ENCODE measurements at regions not wholly inside any gene's neighbourhood (a gene's known extent, or its start where the extent isn't known, plus 50 kb on each side); places are given as distances from the start of the nearest gene placed in this dataset.

- ATAC-seq (ENCODE audit: insufficient read depth, low read depth) (no peak), DNase-seq (no peak)
- Histone ChIP-seq H3K9me3 (ENCODE audit: insufficient read depth, low read length, severe bottlenecking) (no peaks in the 10 kb centered on the region), H3K79me2 (ENCODE audit: insufficient read depth, low read length) (no peaks in the 10 kb centered on the region), H2AFZ (ENCODE audit: low read depth, low read length) (no peak overlapping the region), H3K4me2 (ENCODE audit: insufficient read depth, low read length) (no peak overlapping the region), H4K20me1 (ENCODE audit: insufficient read depth, low read length) (no peaks in the 10 kb centered on the region), H3K27ac (ENCODE audit: low read length) (no peak overlapping the region), H3K27me3 (ENCODE audit: insufficient read depth, low read length, poor library complexity) (no peaks in the 10 kb centered on the region), H3K9ac (ENCODE audit: low read depth, low read length) (no peak overlapping the region), H3K4me3 (ENCODE audit: low read depth in 1 of 2, low read length in 2 of 2) (no peak overlapping the region), H3K36me3 (ENCODE audit: insufficient read depth, low read length) (no peaks in the 10 kb centered on the region), H3K4me1 (ENCODE audit: insufficient read depth, low read length) (no peaks in the 10 kb centered on the region)
- TF ChIP-seq, protein P1, sequence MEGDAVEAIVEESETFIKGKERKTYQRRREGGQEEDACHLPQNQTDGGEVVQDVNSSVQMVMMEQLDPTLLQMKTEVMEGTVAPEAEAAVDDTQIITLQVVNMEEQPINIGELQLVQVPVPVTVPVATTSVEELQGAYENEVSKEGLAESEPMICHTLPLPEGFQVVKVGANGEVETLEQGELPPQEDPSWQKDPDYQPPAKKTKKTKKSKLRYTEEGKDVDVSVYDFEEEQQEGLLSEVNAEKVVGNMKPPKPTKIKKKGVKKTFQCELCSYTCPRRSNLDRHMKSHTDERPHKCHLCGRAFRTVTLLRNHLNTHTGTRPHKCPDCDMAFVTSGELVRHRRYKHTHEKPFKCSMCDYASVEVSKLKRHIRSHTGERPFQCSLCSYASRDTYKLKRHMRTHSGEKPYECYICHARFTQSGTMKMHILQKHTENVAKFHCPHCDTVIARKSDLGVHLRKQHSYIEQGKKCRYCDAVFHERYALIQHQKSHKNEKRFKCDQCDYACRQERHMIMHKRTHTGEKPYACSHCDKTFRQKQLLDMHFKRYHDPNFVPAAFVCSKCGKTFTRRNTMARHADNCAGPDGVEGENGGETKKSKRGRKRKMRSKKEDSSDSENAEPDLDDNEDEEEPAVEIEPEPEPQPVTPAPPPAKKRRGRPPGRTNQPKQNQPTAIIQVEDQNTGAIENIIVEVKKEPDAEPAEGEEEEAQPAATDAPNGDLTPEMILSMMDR (IDR thresholded peaks at IDR 0.05; ENCODE audit: borderline replicate concordance, extremely low read depth, low read length, poor library complexity, severe bottlenecking) = no peak
- TF ChIP-seq EZH2 (IDR thresholded peaks at IDR 0.05; ENCODE audit: borderline replicate concordance, low read depth, low read length, severe bottlenecking) = no peak
Measured at GRCh38 chrX:120768254-120768653, 107.4 kb downstream of the CT47B1 start.

DNA sequence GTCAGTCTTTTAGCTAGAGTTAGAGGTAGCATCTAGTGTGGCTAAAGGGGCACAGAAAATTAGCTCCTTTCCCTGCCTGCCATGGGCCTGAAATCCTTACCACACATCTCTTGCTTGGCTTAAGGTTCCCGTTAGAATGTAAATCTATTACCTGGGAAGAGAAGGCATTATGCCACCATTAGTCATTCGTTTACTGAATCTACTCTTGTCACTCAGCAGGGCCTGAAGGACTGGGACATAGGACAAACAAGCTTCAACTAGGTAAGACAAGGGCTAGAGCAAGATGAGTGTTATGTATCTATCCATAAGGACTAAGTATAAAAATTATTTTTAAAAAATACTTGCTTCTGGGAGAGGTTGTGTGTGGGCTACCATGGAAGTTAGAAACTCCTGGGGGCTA, 112.4 kb downstream of the CT47B1 start:
- Histone ChIP-seq H3K36me3 (ENCODE audit: insufficient read depth, low read length) (no peaks in the 10 kb centered on the region), H3K79me2 (ENCODE audit: insufficient read depth, low read length) (no peaks in the 10 kb centered on the region), H3K4me1 (ENCODE audit: insufficient read depth, low read length) (no peaks in the 10 kb centered on the region), H3K27me3 (ENCODE audit: insufficient read depth, low read length, poor library complexity) (no peaks in the 10 kb centered on the region), H3K9ac (ENCODE audit: low read depth, low read length) (no peak overlapping the region), H2AFZ (ENCODE audit: low read depth, low read length) (no peak overlapping the region), H3K4me3 (ENCODE audit: low read depth in 1 of 2, low read length in 2 of 2) (no peak overlapping the region), H3K4me2 (ENCODE audit: insufficient read depth, low read length) (no peak overlapping the region), H4K20me1 (ENCODE audit: insufficient read depth, low read length) (no peaks in the 10 kb centered on the region), H3K27ac (ENCODE audit: low read length) (no peak overlapping the region), H3K9me3 (ENCODE audit: insufficient read depth, low read length, severe bottlenecking) (no peaks in the 10 kb centered on the region)
- no peak for ATAC-seq (ENCODE audit: insufficient read depth, low read depth)
- TF ChIP-seq EZH2 (IDR thresholded peaks at IDR 0.05; ENCODE audit: borderline replicate concordance, low read depth, low read length, severe bottlenecking) = no peak
- TF ChIP-seq, protein P1 (IDR thresholded peaks at IDR 0.05; ENCODE audit: borderline replicate concordance, extremely low read depth, low read length, poor library complexity, severe bottlenecking) = no peak
- no peak for DNase-seq

GRCh38 chrX:120761810-120762209, 113.9 kb downstream of the CT47B1 start:
- no peak for ATAC-seq (ENCODE audit: insufficient read depth, low read depth)
- DNase-seq = no peak
- Histone ChIP-seq H3K4me2 (ENCODE audit: insufficient read depth, low read length) (no peak overlapping the region), H3K4me1 (ENCODE audit: insufficient read depth, low read length) (no peaks in the 10 kb centered on the region), H3K79me2 (ENCODE audit: insufficient read depth, low read length) (no peaks in the 10 kb centered on the region), H3K36me3 (ENCODE audit: insufficient read depth, low read length) (no peaks in the 10 kb centered on the region), H3K27me3 (ENCODE audit: insufficient read depth, low read length, poor library complexity) (no peaks in the 10 kb centered on the region), H3K27ac (ENCODE audit: low read length) (no peak overlapping the region), H3K4me3 (ENCODE audit: low read depth in 1 of 2, low read length in 2 of 2) (no peak overlapping the region), H3K9ac (ENCODE audit: low read depth, low read length) (no peak overlapping the region), H4K20me1 (ENCODE audit: insufficient read depth, low read length) (no peaks in the 10 kb centered on the region), H2AFZ (ENCODE audit: low read depth, low read length) (no peak overlapping the region), H3K9me3 (ENCODE audit: insufficient read depth, low read length, severe bottlenecking) (no peaks in the 10 kb centered on the region)
- TF ChIP-seq EZH2 (IDR thresholded peaks at IDR 0.05; ENCODE audit: borderline replicate concordance, low read depth, low read length, severe bottlenecking) = no peak
- TF ChIP-seq, protein P1 (IDR thresholded peaks at IDR 0.05; ENCODE audit: borderline replicate concordance, extremely low read depth, low read length, poor library complexity, severe bottlenecking) = no peak

GRCh38 chrX:120759685-120760084, 116.0 kb downstream of the CT47B1 start:
- no peak for ATAC-seq (ENCODE audit: insufficient read depth, low read depth)
- no peak overlapping the region for H3K4me2 ChIP-seq (ENCODE audit: insufficient read depth, low read length)
- TF ChIP-seq, protein P1 (IDR thresholded peaks at IDR 0.05; ENCODE audit: borderline replicate concordance, extremely low read depth, low read length, poor library complexity, severe bottlenecking) = no peak
- no peak overlapping the region for H3K4me3 ChIP-seq (ENCODE audit: low read depth in 1 of 2, low read length in 2 of 2)
- H3K27ac ChIP-seq (ENCODE audit: low read length) = no peak overlapping the region
- no peaks in the 10 kb centered on the region for H3K79me2 ChIP-seq (ENCODE audit: insufficient read depth, low read length)
- peaks cover 4% of the 10 kb centered on the region; the same call in 1 of the 2 replicates for H3K4me1 ChIP-seq (ENCODE audit: insufficient read depth, low read length)
- no peaks in the 10 kb centered on the region for H4K20me1 ChIP-seq (ENCODE audit: insufficient read depth, low read length)
- H3K27me3 ChIP-seq (ENCODE audit: insufficient read depth, low read length, poor library complexity) = no peaks in the 10 kb centered on the region
- DNase-seq = no peak
- no peaks in the 10 kb centered on the region for H3K36me3 ChIP-seq (ENCODE audit: insufficient read depth, low read length)
- no peaks in the 10 kb centered on the region for H3K9me3 ChIP-seq (ENCODE audit: insufficient read depth, low read length, severe bottlenecking)
- H2AFZ ChIP-seq (ENCODE audit: low read depth, low read length) = no peak overlapping the region
- H3K9ac ChIP-seq (ENCODE audit: low read depth, low read length) = no peak overlapping the region

All from DND-41 (cell line).